Mammary epithelial cell (primary cell): ENCODE measurements at regions not wholly inside any gene's neighbourhood (a gene's known extent, or its start where the extent isn't known, plus 50 kb on each side); places are given as distances from the start of the nearest gene placed in this dataset.

Experiments used
- CTCF ChIP-seq, 2 donors: IDR thresholded peaks in 1 of 2; conservative IDR thresholded peaks in 1 of 2; 2 replicates each; pipeline ENCODE4 v1.5.1; 2011 to 2012; ENCODE audit warnings: inconsistent platforms in 2 of 2, low read length in 2 of 2, mild to moderate bottlenecking in 2 of 2, control low read depth in 1 of 2, low read depth in 1 of 2; ENCODE audit not compliant: insufficient read depth in 1 of 2; ENCODE audit errors: extremely low read depth in 1 of 2
- EZH2 ChIP-seq: IDR thresholded peaks from 2 replicates; pipeline ENCODE4 v1.6.1; 2012; ENCODE audit warnings: low read length, inconsistent platforms, borderline replicate concordance

- TF ChIP-seq CTCF (conservative IDR thresholded peaks at IDR 0.05 in 1 of 2, IDR thresholded peaks at IDR 0.05 in 1 of 2; ENCODE audit: extremely low read depth in 1 of 2, insufficient read depth in 1 of 2, low read depth in 1 of 2, low read length in 2 of 2) (no peak), EZH2 (no peak)
Measured at GRCh38 chr7:119351320-119351719, 921.7 kb upstream of the KCND2 start.
